GM13976 (cell line): ENCODE measurements at regions not wholly inside any gene's neighbourhood (a gene's known extent, or its start where the extent isn't known, plus 50 kb on each side); places are given as distances from the start of the nearest gene placed in this dataset.

ENCODE experiments used
- DNase-seq: peaks from one replicate; pipeline ENCODE4 v3.0.0; 2012; ENCODE audit warnings: low spot score
- CTCF ChIP-seq: IDR thresholded peaks from 2 replicates; pipeline ENCODE4 v1.5.1; 2012; ENCODE audit warnings: borderline replicate concordance, mild to moderate bottlenecking; ENCODE audit not compliant: insufficient read depth; ENCODE audit errors: extremely low read depth, missing control alignments, control extremely low read depth
- in situ Hi-C: fragments of 300-500 bp; cut with MboI; formaldehyde crosslinking; loops from one replicate; pipeline ENCODE4 v1.12.0; 2022; ENCODE audit warnings: low sequenced_read_pairs, mixed read lengths, inconsistent platforms; ENCODE audit not compliant: unreplicated experiment

DNA sequence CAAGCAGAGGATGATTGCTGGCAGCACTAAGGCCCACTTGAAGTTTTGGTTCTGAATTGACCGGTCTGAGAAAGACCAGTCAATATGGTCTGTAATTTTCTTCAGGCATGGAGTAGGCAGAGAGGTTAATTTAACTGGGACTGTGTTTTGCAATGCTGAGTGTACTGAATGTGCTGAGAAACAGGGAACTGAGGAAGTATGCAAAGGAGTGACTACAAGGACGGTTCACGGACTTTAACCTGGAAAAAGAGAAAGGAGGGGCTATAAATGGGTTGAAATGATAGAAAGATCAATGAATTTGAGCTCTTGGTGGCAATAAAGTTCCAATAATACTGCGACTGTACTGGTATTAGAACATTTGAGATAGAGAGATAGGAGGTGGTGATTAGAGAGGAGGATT, 84.5 kb downstream of the MAGEB17 start:
- in situ Hi-C loops = no loop called here
- no peak for DNase-seq
- TF ChIP-seq CTCF = no peak

DNA sequence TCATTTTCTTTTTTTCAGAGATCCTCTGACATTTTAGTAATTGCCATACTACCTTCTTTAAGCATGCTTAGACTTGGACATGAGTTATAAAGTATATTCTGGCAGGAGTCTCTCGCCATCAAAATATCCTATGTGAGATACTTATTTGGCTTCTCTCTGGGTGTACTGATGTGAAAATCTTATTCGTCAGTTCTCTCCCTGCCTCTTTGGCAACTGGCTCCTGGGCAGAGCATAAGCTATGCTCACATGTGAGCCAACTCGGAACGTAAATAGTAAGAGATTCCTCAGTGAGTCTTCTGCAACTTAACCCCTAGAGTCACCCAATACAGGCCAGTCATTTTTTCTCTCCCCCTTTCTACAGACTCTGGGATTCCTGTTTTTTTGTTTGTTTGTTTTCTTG, 91.6 kb downstream of the MAGEB17 start:
- no peak for DNase-seq
- no peak for TF ChIP-seq CTCF
- in situ Hi-C loops = no loop called here

- DNase-seq = no peak
- no peak for TF ChIP-seq CTCF
- in situ Hi-C loops = no loop called here
These were observed 100.2 kb downstream of the MAGEB17 start for GRCh38 chrX:16267431-16267830.

DNA sequence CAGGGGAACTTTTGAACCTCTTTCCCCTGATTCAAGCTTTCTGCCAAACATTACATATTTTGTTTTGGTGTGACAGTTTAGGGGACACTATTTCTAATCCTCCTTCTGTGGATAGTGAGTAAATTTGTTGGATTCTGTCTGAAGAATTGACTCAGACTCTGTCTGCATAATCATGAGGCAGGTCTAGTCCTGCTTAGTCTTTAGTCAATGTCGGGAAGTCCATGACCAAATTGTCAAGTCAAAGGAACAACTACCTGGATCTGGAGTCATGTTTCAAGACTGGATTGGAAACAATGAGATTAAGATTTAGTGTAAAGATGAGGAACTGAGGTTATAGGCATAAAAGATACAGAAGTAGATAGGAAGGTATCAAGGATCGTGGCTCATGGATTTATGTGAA, 100.9 kb downstream of the MAGEB17 start:
- in situ Hi-C loops = no loop called here
- no peak for TF ChIP-seq CTCF
- DNase-seq = no peak

- DNase-seq = no peak
- in situ Hi-C loops = no loop called here
These were observed 111.6 kb downstream of the MAGEB17 start for GRCh38 chrX:16278927-16279326.

GRCh38 chrX:16282209-16282608, 114.9 kb downstream of the MAGEB17 start:
- no peak for TF ChIP-seq CTCF
- in situ Hi-C loops = no loop called here
- no peak for DNase-seq

More at GRCh38 chrX:16278927-16279326, 111.6 kb downstream of the MAGEB17 start:
- no peak for TF ChIP-seq CTCF

- no peak for TF ChIP-seq CTCF
- DNase-seq = no peak
- in situ Hi-C loops = no loop called here
These were observed 117.6 kb downstream of the MAGEB17 start for GRCh38 chrX:16284842-16285241.
